ENCODE measurements at regions not wholly inside any gene's neighbourhood (a gene's known extent, or its start where the extent isn't known, plus 50 kb on each side); places are given as distances from the start of the nearest gene placed in this dataset.

DNA sequence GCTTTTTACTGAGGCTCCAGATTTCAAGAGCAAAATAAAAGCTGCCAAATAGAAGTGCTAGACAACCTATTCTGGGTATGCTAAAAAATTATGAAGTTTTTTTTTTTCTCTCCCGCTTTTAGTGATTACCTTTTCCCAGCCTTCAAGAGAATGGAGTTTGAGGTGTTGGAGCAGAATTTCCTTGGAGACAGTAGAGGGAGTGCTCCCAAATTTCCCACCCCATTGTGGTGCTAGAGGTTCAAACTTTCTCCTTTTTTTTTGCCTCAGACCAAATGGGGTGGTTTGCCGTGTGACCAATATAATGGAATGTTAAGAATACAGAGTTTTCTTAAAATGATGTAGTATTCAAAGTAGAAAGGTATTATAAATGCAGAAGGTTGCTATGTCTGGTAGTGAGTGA, 244.2 kb upstream of the RIOK2 start:
- no peak for TF ChIP-seq EZH2 (IDR thresholded peaks at IDR 0.05; ENCODE audit: insufficient read depth, low read length)
- no peak for TF ChIP-seq CTCF (IDR thresholded peaks at IDR 0.05; ENCODE audit: insufficient read depth, low read depth, low read length)
- Mint-ChIP-seq H3K27ac (ENCODE audit: unreplicated experiment) (no peak overlapping the region), H3K9me3 (ENCODE audit: unreplicated experiment) (no peaks in the 10 kb centered on the region), H3K4me3 (ENCODE audit: unreplicated experiment) (no peak overlapping the region), H3K27me3 (ENCODE audit: low read depth, unreplicated experiment) (no peaks in the 10 kb centered on the region), H3K4me1 (ENCODE audit: low read depth, unreplicated experiment) (no peaks in the 10 kb centered on the region), H3K36me3 (ENCODE audit: low read depth, unreplicated experiment) (no peaks in the 10 kb centered on the region)
- Histone ChIP-seq H3K79me2 (ENCODE audit: insufficient read depth, low read length) (no peaks in the 10 kb centered on the region), H3K4me3 (ENCODE audit: insufficient read depth, low read depth, low read length) (no peak overlapping the region), H3K27ac (ENCODE audit: low read depth, low read length) (no peak overlapping the region), H3K9ac (ENCODE audit: low read length) (no peak overlapping the region), H3K36me3 (ENCODE audit: insufficient read depth, low read length) (no peaks in the 10 kb centered on the region), H3K9me3 (ENCODE audit: insufficient read depth, low read depth, low read length) (no peaks in the 10 kb centered on the region), H3K4me2 (ENCODE audit: low read length) (no peak overlapping the region), H3K27me3 (ENCODE audit: insufficient read depth, low read length) (no peaks in the 10 kb centered on the region), H3K4me1 (ENCODE audit: insufficient read depth, low read length) (no peaks in the 10 kb centered on the region), H2AFZ (ENCODE audit: low read depth, low read length) (no peak overlapping the region), H4K20me1 (ENCODE audit: insufficient read depth, low read length) (no peaks in the 10 kb centered on the region)
- no peak for DNase-seq (ENCODE audit: low read depth)
- no peak for FAIRE-seq

DNA sequence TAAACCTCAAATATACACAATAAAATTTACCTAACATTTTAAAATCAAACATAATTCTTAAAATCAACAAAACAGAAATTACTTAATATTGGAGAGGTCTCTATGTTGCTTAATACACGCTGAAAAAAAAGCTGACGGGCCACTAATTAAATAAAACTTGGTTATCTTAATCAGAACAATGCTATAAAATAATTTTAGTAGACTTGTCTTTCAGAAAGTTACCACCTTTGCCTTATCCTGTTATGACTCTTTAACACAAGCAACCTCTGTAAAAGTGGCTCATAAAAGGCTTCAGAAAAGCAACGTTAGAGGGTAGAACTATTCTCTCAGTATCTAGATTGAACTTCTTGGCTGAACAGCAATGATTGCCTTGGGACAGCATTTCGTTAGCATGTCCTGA, 251.0 kb upstream of the RIOK2 start:
- Histone ChIP-seq H3K4me3 (ENCODE audit: insufficient read depth, low read depth, low read length) (no peak overlapping the region), H3K36me3 (ENCODE audit: insufficient read depth, low read length) (no peaks in the 10 kb centered on the region), H3K4me1 (ENCODE audit: insufficient read depth, low read length) (no peaks in the 10 kb centered on the region), H3K9me3 (ENCODE audit: insufficient read depth, low read depth, low read length) (no peaks in the 10 kb centered on the region), H3K9ac (ENCODE audit: low read length) (no peak overlapping the region), H3K27ac (ENCODE audit: low read depth, low read length) (no peak overlapping the region), H2AFZ (ENCODE audit: low read depth, low read length) (no peak overlapping the region), H3K79me2 (ENCODE audit: insufficient read depth, low read length) (no peaks in the 10 kb centered on the region), H3K4me2 (ENCODE audit: low read length) (no peak overlapping the region), H3K27me3 (ENCODE audit: insufficient read depth, low read length) (no peaks in the 10 kb centered on the region), H4K20me1 (ENCODE audit: insufficient read depth, low read length) (no peaks in the 10 kb centered on the region)
- Mint-ChIP-seq H3K9me3 (ENCODE audit: unreplicated experiment) (no peaks in the 10 kb centered on the region), H3K4me3 (ENCODE audit: unreplicated experiment) (no peak overlapping the region), H3K36me3 (ENCODE audit: low read depth, unreplicated experiment) (no peaks in the 10 kb centered on the region), H3K27ac (ENCODE audit: unreplicated experiment) (no peak overlapping the region), H3K27me3 (ENCODE audit: low read depth, unreplicated experiment) (no peaks in the 10 kb centered on the region), H3K4me1 (ENCODE audit: low read depth, unreplicated experiment) (no peaks in the 10 kb centered on the region)
- TF ChIP-seq EZH2 (IDR thresholded peaks at IDR 0.05; ENCODE audit: insufficient read depth, low read length) = no peak
- TF ChIP-seq CTCF (IDR thresholded peaks at IDR 0.05; ENCODE audit: insufficient read depth, low read depth, low read length) = no peak
- DNase-seq (ENCODE audit: low read depth) = no peak
- no peak for FAIRE-seq

DNA sequence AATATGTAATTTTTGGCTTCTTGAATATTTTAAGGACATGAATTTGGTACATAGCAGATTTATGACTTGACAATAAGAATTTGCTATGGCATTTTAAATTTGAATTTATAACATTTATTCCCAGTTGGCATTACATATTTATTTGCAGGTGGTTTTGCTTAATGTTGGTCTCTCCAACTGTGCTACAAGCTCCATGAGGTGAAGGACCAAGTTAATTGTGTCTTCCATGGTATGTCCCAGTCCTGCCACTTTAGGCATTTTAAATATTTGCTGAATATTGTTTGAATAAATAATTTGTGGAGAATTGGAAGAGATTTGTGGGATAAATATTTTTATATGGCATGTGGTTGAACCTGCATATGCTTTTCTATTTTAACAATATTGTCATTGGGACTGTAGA, 253.4 kb upstream of the RIOK2 start:
- FAIRE-seq (no peak), DNase-seq (ENCODE audit: low read depth) (no peak)
- Mint-ChIP-seq H3K4me1 (ENCODE audit: low read depth, unreplicated experiment) (no peaks in the 10 kb centered on the region), H3K9me3 (ENCODE audit: unreplicated experiment) (no peaks in the 10 kb centered on the region), H3K27ac (ENCODE audit: unreplicated experiment) (no peak overlapping the region), H3K4me3 (ENCODE audit: unreplicated experiment) (no peak overlapping the region), H3K36me3 (ENCODE audit: low read depth, unreplicated experiment) (no peaks in the 10 kb centered on the region), H3K27me3 (ENCODE audit: low read depth, unreplicated experiment) (no peaks in the 10 kb centered on the region)
- TF ChIP-seq CTCF (IDR thresholded peaks at IDR 0.05; ENCODE audit: insufficient read depth, low read depth, low read length) = no peak
- TF ChIP-seq EZH2 (IDR thresholded peaks at IDR 0.05; ENCODE audit: insufficient read depth, low read length) = no peak
- H3K27ac ChIP-seq (ENCODE audit: low read depth, low read length) = no peak overlapping the region
- H3K36me3 ChIP-seq (ENCODE audit: insufficient read depth, low read length) = no peaks in the 10 kb centered on the region
- no peak overlapping the region for H3K9ac ChIP-seq (ENCODE audit: low read length)
- H3K9me3 ChIP-seq (ENCODE audit: insufficient read depth, low read depth, low read length) = no peaks in the 10 kb centered on the region
- H3K4me1 ChIP-seq (ENCODE audit: insufficient read depth, low read length) = no peaks in the 10 kb centered on the region
- no peaks in the 10 kb centered on the region for H3K27me3 ChIP-seq (ENCODE audit: insufficient read depth, low read length)
- H3K79me2 ChIP-seq (ENCODE audit: insufficient read depth, low read length) = no peaks in the 10 kb centered on the region
- no peak overlapping the region for H3K4me2 ChIP-seq (ENCODE audit: low read length)
- no peak overlapping the region for H3K4me3 ChIP-seq (ENCODE audit: insufficient read depth, low read depth, low read length)
- no peak overlapping the region for H2AFZ ChIP-seq (ENCODE audit: low read depth, low read length)
- no peaks in the 10 kb centered on the region for H4K20me1 ChIP-seq (ENCODE audit: insufficient read depth, low read length)
